ENCODE measurements at regions not wholly inside any gene's neighbourhood (a gene's known extent, or its start where the extent isn't known, plus 50 kb on each side); places are given as distances from the start of the nearest gene placed in this dataset.

DNA sequence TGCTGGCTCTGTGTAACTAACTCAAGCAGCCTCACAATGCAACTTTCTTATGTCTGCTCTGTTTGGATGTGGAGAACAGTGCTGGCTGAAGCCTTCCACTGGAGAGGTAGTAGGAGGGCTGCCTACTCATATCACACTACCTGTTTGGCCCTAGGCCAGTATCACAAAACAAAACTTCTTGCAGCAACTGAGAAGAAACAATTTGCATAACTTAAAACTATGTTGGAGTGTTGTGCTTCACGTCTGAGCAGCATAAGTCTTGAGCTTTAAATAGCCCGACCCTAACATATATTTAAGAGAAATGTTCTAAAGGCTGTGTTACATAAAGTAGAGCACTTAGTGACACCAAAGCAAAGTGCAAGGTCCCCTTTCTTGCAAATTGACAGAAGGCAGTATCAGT is 204.9 kb upstream of the ACVR2A start:
- no peak for TF ChIP-seq POLR2A (IDR thresholded peaks at IDR 0.05)
- TF ChIP-seq, protein P1, sequence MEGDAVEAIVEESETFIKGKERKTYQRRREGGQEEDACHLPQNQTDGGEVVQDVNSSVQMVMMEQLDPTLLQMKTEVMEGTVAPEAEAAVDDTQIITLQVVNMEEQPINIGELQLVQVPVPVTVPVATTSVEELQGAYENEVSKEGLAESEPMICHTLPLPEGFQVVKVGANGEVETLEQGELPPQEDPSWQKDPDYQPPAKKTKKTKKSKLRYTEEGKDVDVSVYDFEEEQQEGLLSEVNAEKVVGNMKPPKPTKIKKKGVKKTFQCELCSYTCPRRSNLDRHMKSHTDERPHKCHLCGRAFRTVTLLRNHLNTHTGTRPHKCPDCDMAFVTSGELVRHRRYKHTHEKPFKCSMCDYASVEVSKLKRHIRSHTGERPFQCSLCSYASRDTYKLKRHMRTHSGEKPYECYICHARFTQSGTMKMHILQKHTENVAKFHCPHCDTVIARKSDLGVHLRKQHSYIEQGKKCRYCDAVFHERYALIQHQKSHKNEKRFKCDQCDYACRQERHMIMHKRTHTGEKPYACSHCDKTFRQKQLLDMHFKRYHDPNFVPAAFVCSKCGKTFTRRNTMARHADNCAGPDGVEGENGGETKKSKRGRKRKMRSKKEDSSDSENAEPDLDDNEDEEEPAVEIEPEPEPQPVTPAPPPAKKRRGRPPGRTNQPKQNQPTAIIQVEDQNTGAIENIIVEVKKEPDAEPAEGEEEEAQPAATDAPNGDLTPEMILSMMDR (IDR thresholded peaks at IDR 0.05): no peak
